Activated CD8-positive, alpha-beta memory T cell treated with anti-CD3 and anti-CD28 coated beads, Interleukin-2, amount 10 ng/mL, durations not matched to agents 7 days and 5 days (primary cell): ENCODE measurements at regions not wholly inside any gene's neighbourhood (a gene's known extent, or its start where the extent isn't known, plus 50 kb on each side); places are given as distances from the start of the nearest gene placed in this dataset.

Experiments
- ATAC-seq: fragments of 150-1000 bp; cut with Tn5 transposase; one replicate; pipeline ENCODE4 v1.10.0; 2021; ENCODE audit warnings: moderate library complexity
- CTCF ChIA-PET: fragments of 350-600 bp; sonication (Branson Sonifier 250); formaldehyde crosslinking; loops from one replicate; lab custom pipeline; 2021; ENCODE audit warnings: antibody characterized with exemption; lab: Charles Lee
- DNase-seq: peaks from one replicate; pipeline ENCODE4 v3.0.0-alpha.2; 2020
- H3K27ac Mint-ChIP-seq: one replicate; pipeline ENCODE4 v1.8.0; 2021; ENCODE audit warnings: mild to moderate bottlenecking, mixed read lengths
- H3K27me3 Mint-ChIP-seq: one replicate; pipeline ENCODE4 v1.8.0; 2021; ENCODE audit warnings: mixed read lengths
- H3K36me3 Mint-ChIP-seq: one replicate; pipeline ENCODE4 v1.8.0; 2021; ENCODE audit warnings: mild to moderate bottlenecking, mixed read lengths
- H3K4me1 Mint-ChIP-seq: one replicate; pipeline ENCODE4 v1.8.0; 2021; ENCODE audit warnings: mixed read lengths
- H3K4me3 Mint-ChIP-seq: one replicate; pipeline ENCODE4 v1.8.0; 2021; ENCODE audit warnings: mild to moderate bottlenecking, moderate library complexity, mixed read lengths
- H3K9me3 Mint-ChIP-seq: one replicate; pipeline ENCODE4 v1.8.0; 2022; ENCODE audit warnings: low read depth, mixed read lengths

GRCh38 chr13:104868806-104869205, 1666.7 kb downstream of the EFNB2 start:
- Mint-ChIP-seq H3K4me3 (no peak overlapping the region), H3K27me3 (no peaks in the 10 kb centered on the region), H3K36me3 (no peaks in the 10 kb centered on the region), H3K9me3 (peaks cover 2% of the 10 kb centered on the region), H3K4me1 (peaks cover 2% of the 10 kb centered on the region), H3K27ac (no peak overlapping the region)
- CTCF ChIA-PET = no interaction called here
- DNase-seq (no peak), ATAC-seq (no peak)

GRCh38 chr13:104855581-104855980, 1679.9 kb downstream of the EFNB2 start:
- DNase-seq = no peak
- ATAC-seq = no peak
- no peaks in the 10 kb centered on the region for H3K27me3 Mint-ChIP-seq
- no peak overlapping the region for H3K4me3 Mint-ChIP-seq
- no peaks in the 10 kb centered on the region for H3K4me1 Mint-ChIP-seq
- no peak overlapping the region for H3K27ac Mint-ChIP-seq
- CTCF ChIA-PET = no interaction called here
- no peaks in the 10 kb centered on the region for H3K36me3 Mint-ChIP-seq
- H3K9me3 Mint-ChIP-seq = peaks cover 2% of the 10 kb centered on the region

- Mint-ChIP-seq H3K4me1 (no peaks in the 10 kb centered on the region), H3K27me3 (no peaks in the 10 kb centered on the region), H3K27ac (no peak overlapping the region), H3K4me3 (no peak overlapping the region), H3K9me3 (no peaks in the 10 kb centered on the region), H3K36me3 (no peaks in the 10 kb centered on the region)
- CTCF ChIA-PET = no interaction called here
- DNase-seq = no peak
- no peak for ATAC-seq
Measured at GRCh38 chr13:104854698-104855097, 1680.8 kb downstream of the EFNB2 start.

- Mint-ChIP-seq H3K36me3 (no peaks in the 10 kb centered on the region), H3K27ac (no peak overlapping the region), H3K9me3 (no peaks in the 10 kb centered on the region), H3K4me3 (no peak overlapping the region), H3K4me1 (no peaks in the 10 kb centered on the region), H3K27me3 (no peaks in the 10 kb centered on the region)
- ATAC-seq (no peak), DNase-seq (no peak)
- CTCF ChIA-PET = no interaction called here
Measured at GRCh38 chr13:104854007-104854406, 1681.5 kb downstream of the EFNB2 start.

GRCh38 chr13:104847922-104848321, 1687.5 kb downstream of the EFNB2 start:
- no peaks in the 10 kb centered on the region for H3K36me3 Mint-ChIP-seq
- no peak overlapping the region for H3K27ac Mint-ChIP-seq
- ATAC-seq = no peak
- H3K4me3 Mint-ChIP-seq = no peak overlapping the region
- H3K27me3 Mint-ChIP-seq = no peaks in the 10 kb centered on the region
- H3K9me3 Mint-ChIP-seq = no peaks in the 10 kb centered on the region
- no peaks in the 10 kb centered on the region for H3K4me1 Mint-ChIP-seq
- CTCF ChIA-PET = no interaction called here
- DNase-seq = no peak

- no peaks in the 10 kb centered on the region for H3K36me3 Mint-ChIP-seq
- no peaks in the 10 kb centered on the region for H3K9me3 Mint-ChIP-seq
- ATAC-seq = no peak
- no peak overlapping the region for H3K4me3 Mint-ChIP-seq
- no peaks in the 10 kb centered on the region for H3K27me3 Mint-ChIP-seq
- CTCF ChIA-PET = no interaction called here
- no peaks in the 10 kb centered on the region for H3K4me1 Mint-ChIP-seq
- H3K27ac Mint-ChIP-seq = no peak overlapping the region
- DNase-seq = no peak
Measured at GRCh38 chr13:104843401-104843800, 1692.1 kb downstream of the EFNB2 start.

- H3K27ac Mint-ChIP-seq = no peak overlapping the region
- ATAC-seq = no peak
- H3K9me3 Mint-ChIP-seq = no peaks in the 10 kb centered on the region
- no peak for DNase-seq
- CTCF ChIA-PET = no interaction called here
- no peaks in the 10 kb centered on the region for H3K36me3 Mint-ChIP-seq
- no peak overlapping the region for H3K4me3 Mint-ChIP-seq
- H3K4me1 Mint-ChIP-seq = no peaks in the 10 kb centered on the region
- no peaks in the 10 kb centered on the region for H3K27me3 Mint-ChIP-seq
Measured at GRCh38 chr13:104841110-104841509, 1694.4 kb downstream of the EFNB2 start.

GRCh38 chr13:104837756-104838155, 1697.7 kb downstream of the EFNB2 start:
- no peak overlapping the region for H3K27ac Mint-ChIP-seq
- H3K36me3 Mint-ChIP-seq = no peaks in the 10 kb centered on the region

GRCh38 chr13:104833221-104833620, 1702.2 kb downstream of the EFNB2 start:
- H3K9me3 Mint-ChIP-seq = no peaks in the 10 kb centered on the region
- CTCF ChIA-PET = no interaction called here
- no peak overlapping the region for H3K4me3 Mint-ChIP-seq
- ATAC-seq (no peak), DNase-seq (no peak)
- H3K4me1 Mint-ChIP-seq = no peaks in the 10 kb centered on the region
- no peaks in the 10 kb centered on the region for H3K27me3 Mint-ChIP-seq
- H3K27ac Mint-ChIP-seq = no peak overlapping the region
- no peaks in the 10 kb centered on the region for H3K36me3 Mint-ChIP-seq

More at GRCh38 chr13:104837756-104838155, 1697.7 kb downstream of the EFNB2 start:
- DNase-seq (no peak), ATAC-seq (no peak)
- Mint-ChIP-seq H3K27me3 (no peaks in the 10 kb centered on the region), H3K9me3 (no peaks in the 10 kb centered on the region), H3K4me1 (no peaks in the 10 kb centered on the region), H3K4me3 (no peak overlapping the region)
- CTCF ChIA-PET = no interaction called here

GRCh38 chr13:104832231-104832630, 1703.2 kb downstream of the EFNB2 start:
- Mint-ChIP-seq H3K4me1 (no peaks in the 10 kb centered on the region), H3K27me3 (no peaks in the 10 kb centered on the region), H3K36me3 (no peaks in the 10 kb centered on the region), H3K9me3 (peaks cover 2% of the 10 kb centered on the region), H3K27ac (no peak overlapping the region), H3K4me3 (no peak overlapping the region)
- DNase-seq = no peak
- ATAC-seq = no peak
- CTCF ChIA-PET = no interaction called here

- Mint-ChIP-seq H3K4me3 (no peak overlapping the region), H3K27ac (no peak overlapping the region), H3K4me1 (no peaks in the 10 kb centered on the region), H3K36me3 (no peaks in the 10 kb centered on the region), H3K27me3 (no peaks in the 10 kb centered on the region), H3K9me3 (peaks cover 5% of the 10 kb centered on the region)
- ATAC-seq (no peak), DNase-seq (no peak)
- CTCF ChIA-PET = no interaction called here
Measured at GRCh38 chr13:104831831-104832230, 1703.6 kb downstream of the EFNB2 start.

- H3K4me3 Mint-ChIP-seq = no peak overlapping the region
- no peaks in the 10 kb centered on the region for H3K4me1 Mint-ChIP-seq
- DNase-seq = no peak
- H3K27me3 Mint-ChIP-seq = no peaks in the 10 kb centered on the region
- no peak for ATAC-seq
- no peak overlapping the region for H3K27ac Mint-ChIP-seq
- no peaks in the 10 kb centered on the region for H3K36me3 Mint-ChIP-seq
- H3K9me3 Mint-ChIP-seq = peaks cover 9% of the 10 kb centered on the region
- CTCF ChIA-PET = no interaction called here
Measured at GRCh38 chr13:104823709-104824108, 1711.8 kb downstream of the EFNB2 start.

GRCh38 chr13:104823071-104823470, 1712.4 kb downstream of the EFNB2 start:
- DNase-seq (no peak), ATAC-seq (no peak)
- Mint-ChIP-seq H3K36me3 (no peaks in the 10 kb centered on the region), H3K27me3 (no peaks in the 10 kb centered on the region), H3K27ac (no peak overlapping the region), H3K4me1 (no peaks in the 10 kb centered on the region), H3K9me3 (peaks cover 9% of the 10 kb centered on the region), H3K4me3 (no peak overlapping the region)
- CTCF ChIA-PET = no interaction called here

GRCh38 chr13:104817271-104817670, 1718.2 kb downstream of the EFNB2 start:
- no peak overlapping the region for H3K27ac Mint-ChIP-seq
- no peaks in the 10 kb centered on the region for H3K36me3 Mint-ChIP-seq
- DNase-seq (no peak), ATAC-seq (no peak)
- H3K4me3 Mint-ChIP-seq = no peak overlapping the region
- no peaks in the 10 kb centered on the region for H3K27me3 Mint-ChIP-seq
- H3K4me1 Mint-ChIP-seq = no peaks in the 10 kb centered on the region
- CTCF ChIA-PET = no interaction called here
- peaks cover 3% of the 10 kb centered on the region for H3K9me3 Mint-ChIP-seq

GRCh38 chr13:104816726-104817125, 1718.7 kb downstream of the EFNB2 start:
- H3K27me3 Mint-ChIP-seq = no peaks in the 10 kb centered on the region
- H3K4me1 Mint-ChIP-seq = no peaks in the 10 kb centered on the region
- H3K27ac Mint-ChIP-seq = no peak overlapping the region
- CTCF ChIA-PET = no interaction called here
- H3K4me3 Mint-ChIP-seq = no peak overlapping the region
- H3K9me3 Mint-ChIP-seq = peaks cover 3% of the 10 kb centered on the region
- no peaks in the 10 kb centered on the region for H3K36me3 Mint-ChIP-seq
- DNase-seq = no peak
- ATAC-seq = no peak
